Natural killer cell (primary cell): ENCODE measurements at regions not wholly inside any gene's neighbourhood (a gene's known extent, or its start where the extent isn't known, plus 50 kb on each side); places are given as distances from the start of the nearest gene placed in this dataset.

Source experiments
- ATAC-seq, 3 donors: fragments of 150-1000 bp in 2 of 3; fragments of 200-7000 bp in 1 of 3; cut with Tn5 transposase; 1 replicate in 1 of 3; 2 replicates in 2 of 3; pipeline ENCODE4 v1.10.0; 2021; ENCODE audit warnings: mild to moderate bottlenecking in 2 of 3, moderate library complexity in 2 of 3
- DNase-seq, 2 donors: peaks; one replicate each; pipeline versions ENCODE4 v3.0.0 to v3.0.0-alpha.2; 2013 to 2021; ENCODE audit warnings: mixed read lengths in 1 of 2
- H3K27ac ChIP-seq: one replicate; pipeline ENCODE4 v1.5.1; 2013; ENCODE audit warnings: mild to moderate bottlenecking, low read length
- H3K27me3 ChIP-seq: one replicate; pipeline ENCODE4 v1.6.1; 2013; ENCODE audit warnings: low read length; ENCODE audit not compliant: control insufficient read depth, insufficient read depth
- H3K36me3 ChIP-seq: one replicate; pipeline ENCODE4 v1.6.1; 2013; ENCODE audit warnings: low read length; ENCODE audit not compliant: control insufficient read depth, insufficient read depth
- H3K4me1 ChIP-seq: one replicate; pipeline ENCODE4 v1.6.1; 2013; ENCODE audit warnings: low read length; ENCODE audit not compliant: control insufficient read depth, insufficient read depth
- H3K4me3 ChIP-seq: one replicate; pipeline ENCODE4 v1.5.1; 2013; ENCODE audit warnings: low read length
- H3K9me3 ChIP-seq: one replicate; pipeline ENCODE4 v1.6.1; 2013; ENCODE audit warnings: low read length; ENCODE audit not compliant: control insufficient read depth, insufficient read depth
- H3K27ac Mint-ChIP-seq, 2 donors: one replicate each; pipeline ENCODE4 v1.8.0; 2022; ENCODE audit warnings: mild to moderate bottlenecking in 2 of 2, mixed read lengths in 2 of 2, moderate library complexity in 1 of 2
- H3K27me3 Mint-ChIP-seq, 2 donors: one replicate each; pipeline ENCODE4 v1.8.0; 2022; ENCODE audit warnings: low read depth in 2 of 2, mixed read lengths in 2 of 2
- H3K36me3 Mint-ChIP-seq: one replicate; pipeline ENCODE4 v1.8.0; 2022; ENCODE audit warnings: mixed read lengths
- H3K4me1 Mint-ChIP-seq, 2 donors: one replicate each; pipeline ENCODE4 v1.8.0; 2022; ENCODE audit warnings: mixed read lengths in 2 of 2
- H3K4me3 Mint-ChIP-seq: one replicate; pipeline ENCODE4 v1.8.0; 2022; ENCODE audit warnings: mild to moderate bottlenecking, moderate library complexity, mixed read lengths
- H3K9me3 Mint-ChIP-seq, 2 donors: one replicate each; pipeline ENCODE4 v1.8.0; 2022; ENCODE audit warnings: mixed read lengths in 2 of 2
- CTCF ChIP-seq: fragments of 200-600 bp; IDR thresholded peaks from one replicate; pipeline ENCODE4 v1.8.0; 2022; ENCODE audit warnings: antibody characterized with exemption
- WGBS: methylation state at CpG from one replicate; pipeline ENCODE4 v1.1.7; 2013; ENCODE audit warnings: missing lambda C conversion rate; ENCODE audit not compliant: insufficient coverage; 5-methylcytosine and 5-hydroxymethylcytosine counted together
- intact Hi-C: fragments of 100-400 bp; cut with micrococcal nuclease; formaldehyde crosslinking; loops from one replicate; pipeline ENCODE4 v1.14.2; 2022

GRCh38 chr11:106420048-106420665 lies 342.7 kb downstream of the AASDHPPT start:
- Mint-ChIP-seq H3K4me3 (no peak overlapping the region), H3K36me3 (no peaks in the 10 kb centered on the region), H3K27me3 (no peaks in the 10 kb centered on the region), H3K9me3 (peaks cover 7 to 19% of the 10 kb centered on the region in 2 donors), H3K4me1 (no peaks in the 10 kb centered on the region), H3K27ac (no peak overlapping the region)
- intact Hi-C loops = no loop called here
- H3K4me1 ChIP-seq = no peaks in the 10 kb centered on the region
- H3K27ac ChIP-seq = no peak overlapping the region
- no peaks in the 10 kb centered on the region for H3K27me3 ChIP-seq
- TF ChIP-seq CTCF = no peak
- no peaks in the 10 kb centered on the region for H3K9me3 ChIP-seq
- no peak overlapping the region for H3K4me3 ChIP-seq
- 88% methylated on average over 1 of the region's 2 CpGs for WGBS
- ATAC-seq (no peak), DNase-seq (no peak)
- no peaks in the 10 kb centered on the region for H3K36me3 ChIP-seq

- no peak for DNase-seq
- H3K36me3 Mint-ChIP-seq = no peaks in the 10 kb centered on the region
- no peaks in the 10 kb centered on the region for H3K4me1 Mint-ChIP-seq
- peaks cover 7 to 20% of the 10 kb centered on the region in 2 donors for H3K9me3 Mint-ChIP-seq
- no peak overlapping the region for H3K4me3 Mint-ChIP-seq
- intact Hi-C loops = no loop called here
- Histone ChIP-seq H3K9me3 (no peaks in the 10 kb centered on the region), H3K36me3 (no peaks in the 10 kb centered on the region), H3K4me3 (no peak overlapping the region), H3K27ac (no peak overlapping the region), H3K4me1 (no peaks in the 10 kb centered on the region), H3K27me3 (no peaks in the 10 kb centered on the region)
- TF ChIP-seq CTCF = no peak
- no peaks in the 10 kb centered on the region for H3K27me3 Mint-ChIP-seq
- H3K27ac Mint-ChIP-seq = no peak overlapping the region
- no peak for ATAC-seq
Observed at GRCh38 chr11:106420686-106421085, 343.2 kb downstream of the AASDHPPT start.

GRCh38 chr11:106421676-106422292 lies 344.3 kb downstream of the AASDHPPT start:
- no peaks in the 10 kb centered on the region for H3K9me3 ChIP-seq
- TF ChIP-seq CTCF = no peak
- no peaks in the 10 kb centered on the region for H3K36me3 ChIP-seq
- no peaks in the 10 kb centered on the region for H3K27me3 ChIP-seq
- no peaks in the 10 kb centered on the region for H3K36me3 Mint-ChIP-seq
- no peak overlapping the region for H3K27ac Mint-ChIP-seq
- no peak overlapping the region for H3K27ac ChIP-seq
- no peak for DNase-seq
- H3K4me3 ChIP-seq = no peak overlapping the region
- intact Hi-C loops = no loop called here
- peaks cover 5 to 17% of the 10 kb centered on the region in 2 donors for H3K9me3 Mint-ChIP-seq
- no peaks in the 10 kb centered on the region for H3K4me1 ChIP-seq
- ATAC-seq = no peak
- H3K27me3 Mint-ChIP-seq = no peaks in the 10 kb centered on the region
- H3K4me1 Mint-ChIP-seq = no peaks in the 10 kb centered on the region
- no peak overlapping the region for H3K4me3 Mint-ChIP-seq
- WGBS = 57% methylated on average over 1 of the region's 1 CpG

GRCh38 chr11:106422583-106422982 lies 345.1 kb downstream of the AASDHPPT start:
- no peak overlapping the region for H3K27ac Mint-ChIP-seq
- no peak for TF ChIP-seq CTCF
- intact Hi-C loops = no loop called here
- H3K4me1 Mint-ChIP-seq = no peaks in the 10 kb centered on the region
- H3K27me3 Mint-ChIP-seq = no peaks in the 10 kb centered on the region
- no peak overlapping the region for H3K27ac ChIP-seq
- ATAC-seq = no peak
- H3K27me3 ChIP-seq = no peaks in the 10 kb centered on the region
- H3K4me3 Mint-ChIP-seq = no peak overlapping the region
- no peak for DNase-seq
- no peaks in the 10 kb centered on the region for H3K9me3 ChIP-seq
- H3K36me3 Mint-ChIP-seq = no peaks in the 10 kb centered on the region
- peaks cover 6 to 18% of the 10 kb centered on the region in 2 donors for H3K9me3 Mint-ChIP-seq
- whole genome bisulfite sequencing = 77% methylated on average over 2 of the region's 3 CpGs
- no peaks in the 10 kb centered on the region for H3K36me3 ChIP-seq
- H3K4me1 ChIP-seq = no peaks in the 10 kb centered on the region
- H3K4me3 ChIP-seq = no peak overlapping the region
